GM10266 (cell line): ENCODE measurements at regions not wholly inside any gene's neighbourhood (a gene's known extent, or its start where the extent isn't known, plus 50 kb on each side); places are given as distances from the start of the nearest gene placed in this dataset.
A peak's percentile ranks its signal among the peaks of the same experiment; 100 is the strongest.

Experiments
- DNase-seq: peaks from one replicate; pipeline ENCODE4 v3.0.0; 2012; ENCODE audit errors: extremely low spot score
- CTCF ChIP-seq: IDR thresholded peaks from 2 replicates; pipeline ENCODE4 v1.5.1; 2012; ENCODE audit warnings: mild to moderate bottlenecking, low read depth; ENCODE audit not compliant: control insufficient read depth, insufficient read depth; ENCODE audit errors: missing control alignments

GRCh38 chr10:123500110-123500509 is 166.0 kb upstream of the GPR26 start:
- TF ChIP-seq CTCF, result no peak
- no peak for DNase-seq

- TF ChIP-seq CTCF, result no peak
- DNase-seq, result peak; percentile 16
These were observed 165.0 kb upstream of the GPR26 start for GRCh38 chr10:123501148-123501547.

GRCh38 chr10:123502983-123503382 is 163.2 kb upstream of the GPR26 start:
- peak; percentile 37 for TF ChIP-seq CTCF
- DNase-seq, result peak; percentile 43

- TF ChIP-seq CTCF, result no peak
- DNase-seq, result no peak
These were observed 159.7 kb upstream of the GPR26 start for GRCh38 chr10:123506455-123506854.

GRCh38 chr10:123507298-123507697 is 158.9 kb upstream of the GPR26 start:
- DNase-seq, result peak; percentile 26
- no peak for TF ChIP-seq CTCF

- DNase-seq, result no peak
- TF ChIP-seq CTCF, result no peak
These were observed 156.8 kb upstream of the GPR26 start for GRCh38 chr10:123509338-123509737.

GRCh38 chr10:123512901-123513775 is 153.0 kb upstream of the GPR26 start:
- no peak for TF ChIP-seq CTCF
- no peak for DNase-seq
